ENCODE measurements at regions not wholly inside any gene's neighbourhood (a gene's known extent, or its start where the extent isn't known, plus 50 kb on each side); places are given as distances from the start of the nearest gene placed in this dataset.

- no peak for DNase-seq
These were observed 264.9 kb downstream of the BRD1 start for GRCh38 chr22:49562685-49563249.

DNA sequence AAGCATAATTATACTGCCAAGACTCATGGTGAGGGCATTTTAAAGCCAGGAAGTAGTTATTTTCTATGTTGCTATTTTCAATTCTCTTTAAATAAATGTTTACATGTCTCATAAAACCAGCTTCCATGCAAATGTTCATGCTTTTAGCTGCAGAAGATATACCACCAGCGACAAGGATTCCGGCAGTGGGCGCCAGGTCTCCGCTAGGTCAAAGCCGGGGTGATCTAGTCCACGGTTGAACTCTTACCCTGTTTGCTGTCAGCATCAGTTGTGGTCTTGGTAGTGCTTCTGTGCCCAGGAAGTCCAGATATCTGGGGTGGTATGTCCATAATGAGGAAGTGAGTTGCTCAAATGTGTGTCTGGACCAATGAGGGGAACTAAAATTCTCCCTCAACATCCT is 265.7 kb downstream of the BRD1 start:
- peak in 1 of 2 experiments; percentile 3 for DNase-seq

DNA sequence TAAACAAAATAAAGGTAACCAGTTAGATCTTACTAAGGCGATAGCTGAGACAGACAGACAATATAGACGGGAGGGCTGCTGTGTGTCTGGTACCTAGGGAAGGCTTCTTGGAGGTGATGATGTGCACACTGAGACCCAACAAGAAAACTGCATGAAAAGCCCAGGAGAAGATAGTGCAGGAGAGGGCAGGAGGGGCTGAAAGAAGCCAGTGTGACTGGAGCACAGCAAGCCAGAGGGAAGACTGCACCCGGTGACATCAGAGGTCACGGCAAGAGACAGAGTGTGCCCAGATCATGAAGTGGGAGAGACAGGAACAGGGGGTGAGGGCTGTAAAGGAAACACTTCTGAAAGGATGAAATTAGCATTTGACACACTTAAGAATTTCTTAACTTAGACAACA is 266.3 kb downstream of the BRD1 start:
- no peak for DNase-seq

- no peak for DNase-seq
These were observed 272.1 kb downstream of the BRD1 start for GRCh38 chr22:49555526-49555925.

DNA sequence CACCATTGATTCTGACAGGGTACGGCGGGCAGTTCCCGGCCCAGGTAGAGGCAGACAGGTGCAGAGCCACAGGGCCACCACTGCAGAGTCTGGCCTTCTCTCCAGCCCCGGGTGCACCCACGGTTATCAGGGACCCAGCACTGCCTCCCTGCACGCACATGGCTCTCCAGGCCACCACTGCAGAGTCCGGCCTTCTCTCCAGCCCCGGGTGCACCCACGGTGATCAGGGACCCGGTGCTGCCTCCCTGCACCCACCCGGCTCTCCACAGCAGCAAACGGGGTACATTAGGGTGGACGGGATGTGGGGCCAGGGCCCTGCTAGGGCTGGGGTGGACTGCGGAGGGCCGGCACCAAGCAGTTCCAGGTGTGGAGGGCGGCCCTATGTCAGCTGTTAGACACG is 272.9 kb downstream of the BRD1 start:
- DNase-seq = no peak

DNA sequence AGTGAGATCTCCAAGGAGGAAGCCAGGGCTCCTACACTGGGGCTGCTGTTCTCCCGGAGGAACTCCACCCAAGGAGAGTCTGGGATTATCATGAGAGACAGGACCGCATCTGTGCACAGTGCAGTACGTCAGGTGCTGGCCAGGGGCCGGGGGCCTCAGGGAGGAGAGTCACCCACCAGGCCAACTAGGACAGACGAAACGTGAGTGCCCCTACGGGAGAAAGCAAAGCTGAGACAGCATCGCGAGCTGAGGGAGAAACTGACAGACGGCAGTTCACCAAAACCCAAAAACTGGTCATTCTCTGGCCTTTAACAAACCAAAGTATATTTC is 273.4 kb downstream of the BRD1 start:
- no peak for DNase-seq

- no peak for DNase-seq
These were observed 274.0 kb downstream of the BRD1 start for GRCh38 chr22:49553518-49554295.

GRCh38 chr22:49553076-49553475 is 274.6 kb downstream of the BRD1 start:
- DNase-seq = no peak

- DNase-seq = no peak
These were observed 275.6 kb downstream of the BRD1 start for GRCh38 chr22:49551897-49552614.

GRCh38 chr22:49551446-49551845 is 276.2 kb downstream of the BRD1 start:
- DNase-seq = no peak

GRCh38 chr22:49550766-49551362 is 276.8 kb downstream of the BRD1 start:
- no peak for DNase-seq

DNA sequence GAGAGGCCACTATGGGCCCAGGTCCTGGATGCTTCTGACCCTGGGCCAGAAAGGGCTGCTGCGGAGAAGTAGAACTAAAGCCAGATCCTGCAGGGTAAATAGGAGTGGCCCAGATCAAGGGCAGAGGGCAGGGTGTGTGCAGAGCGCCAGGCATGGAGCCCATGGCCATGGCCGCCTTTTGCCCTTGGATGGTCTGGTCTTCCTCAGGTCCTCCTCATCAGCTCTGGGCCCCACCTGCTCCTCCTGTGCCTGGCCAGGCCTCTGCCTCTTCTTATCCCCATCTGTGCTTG is 277.6 kb downstream of the BRD1 start:
- no peak for DNase-seq

DNA sequence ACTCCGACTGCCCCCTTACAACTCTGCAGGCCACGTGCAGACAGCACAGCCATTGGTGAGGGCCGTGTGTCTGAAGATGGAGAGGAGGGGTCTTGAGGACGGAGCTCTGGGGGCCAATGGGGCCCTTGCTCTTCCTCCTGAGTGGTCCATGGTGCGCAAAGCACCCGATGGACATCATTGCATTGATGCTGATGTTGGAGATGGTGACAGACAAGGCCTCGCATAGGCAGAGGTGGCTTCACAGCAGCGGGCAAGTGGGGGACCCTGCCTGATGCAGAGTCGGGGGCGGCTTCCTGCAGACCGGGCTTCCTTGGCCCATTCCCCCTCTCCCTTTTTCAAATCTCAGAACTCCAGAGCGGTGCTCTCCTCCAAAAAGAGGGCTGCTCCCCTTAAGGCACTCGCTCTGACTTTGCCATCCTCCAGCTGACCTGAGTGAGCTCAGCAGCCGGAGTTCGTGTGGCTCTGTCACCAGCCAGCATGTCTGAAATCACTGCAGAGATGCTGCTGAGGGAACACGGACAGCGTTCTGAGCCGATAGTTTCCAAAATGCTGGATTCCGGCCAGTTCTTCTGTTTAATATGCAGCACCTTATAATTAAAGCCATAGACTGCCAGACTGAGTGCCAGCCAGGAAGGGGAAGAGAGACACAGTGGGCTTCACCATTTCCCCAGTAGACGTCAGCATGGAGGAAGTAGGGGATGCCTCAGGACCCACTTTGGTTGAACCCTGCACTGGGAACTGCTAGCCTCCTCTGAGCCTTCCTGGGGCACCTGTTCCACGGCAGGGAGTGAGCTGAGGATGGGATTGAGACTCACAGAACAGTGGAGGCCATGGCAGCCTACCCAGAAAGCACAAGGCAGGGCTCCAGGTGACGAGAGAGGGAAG is 278.2 kb downstream of the BRD1 start:
- no peak for DNase-seq

- DNase-seq = no peak
These were observed 279.1 kb downstream of the BRD1 start for GRCh38 chr22:49548356-49549202.

- no peak for DNase-seq
These were observed 279.9 kb downstream of the BRD1 start for GRCh38 chr22:49547751-49548239.

GRCh38 chr22:49546811-49547585 is 280.7 kb downstream of the BRD1 start:
- no peak for DNase-seq

DNA sequence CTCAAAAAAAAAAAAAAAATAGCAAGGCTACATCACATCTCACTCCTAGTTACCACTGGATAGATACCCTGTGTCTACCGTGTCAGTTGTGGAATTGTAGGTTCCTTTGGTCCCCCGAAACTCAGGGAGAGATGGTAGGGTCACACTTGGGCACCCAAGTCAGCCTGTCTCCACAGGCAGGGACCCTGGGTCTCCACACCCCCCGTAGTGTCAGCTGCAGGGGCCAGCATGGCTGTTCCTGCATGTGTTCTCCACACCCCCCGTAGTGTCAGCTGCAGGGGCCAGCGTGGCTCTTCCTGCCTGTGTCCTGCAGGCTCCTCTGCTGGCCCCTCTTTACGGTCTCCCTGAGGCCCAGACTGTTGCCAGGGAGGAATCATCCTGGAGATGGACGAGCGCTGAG is 282.1 kb downstream of the BRD1 start:
- DNase-seq = no peak

DNA sequence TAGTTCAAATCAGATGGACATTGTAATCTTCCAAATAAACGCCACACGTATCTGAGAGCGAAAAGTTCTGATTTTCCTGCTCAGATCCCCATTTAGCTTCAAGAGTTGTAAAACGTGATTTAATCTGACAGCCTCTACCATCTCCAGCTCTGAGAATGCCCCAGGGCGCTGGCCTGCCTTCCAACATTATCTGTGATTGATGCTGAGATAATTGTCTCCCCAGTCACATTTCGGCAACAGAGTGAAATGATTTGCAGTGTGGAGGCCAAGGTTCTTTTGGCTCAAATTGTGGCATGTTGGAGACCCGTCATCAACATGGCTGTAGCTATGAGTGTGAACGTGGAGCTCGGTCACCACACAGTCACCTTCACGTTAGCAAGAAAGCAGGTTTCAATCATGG is 283.4 kb downstream of the BRD1 start:
- no peak for DNase-seq

DNA sequence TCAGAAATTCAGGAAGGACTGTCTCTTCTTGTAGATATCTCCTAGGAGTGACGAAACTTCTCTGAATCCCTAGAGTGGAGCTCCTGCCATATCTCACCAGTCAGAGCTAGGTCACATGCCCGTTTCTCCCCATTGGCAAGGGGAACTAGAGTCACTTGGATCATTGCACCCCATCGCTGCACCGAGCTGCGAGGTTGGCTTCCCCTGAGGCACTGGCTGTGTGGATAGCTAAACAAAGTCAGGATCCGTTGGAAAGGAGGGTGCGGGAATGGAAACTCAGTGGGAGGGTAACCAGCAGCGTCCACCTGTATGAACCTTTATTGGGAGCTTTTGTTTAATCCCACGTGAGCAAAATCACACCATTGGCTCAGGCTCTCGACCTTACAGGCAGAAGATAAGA is 283.8 kb downstream of the BRD1 start:
- no peak for DNase-seq

- DNase-seq = no peak
These were observed 285.9 kb downstream of the BRD1 start for GRCh38 chr22:49541693-49542230.
